Fibroblast of pulmonary artery (primary cell): ENCODE measurements at regions not wholly inside any gene's neighbourhood (a gene's known extent, or its start where the extent isn't known, plus 50 kb on each side); places are given as distances from the start of the nearest gene placed in this dataset.
A peak's percentile ranks its signal among the peaks of the same experiment; 100 is the strongest.

Source experiments
- DNase-seq: peaks from one replicate; pipeline ENCODE4 v3.0.0-alpha.2; 2010; ENCODE audit warnings: low read depth
- H3K4me3 ChIP-seq: replicated peaks from 2 replicates; pipeline ENCODE4 v1.5.1; 2011; ENCODE audit warnings: low read depth, mild to moderate bottlenecking, control low read depth, low read length, moderate library complexity
- TF ChIP-seq, protein P1 (sequence below): IDR thresholded peaks from 2 replicates; pipeline ENCODE4 v1.5.1; 2011; ENCODE audit warnings: mild to moderate bottlenecking, control low read depth, low read length, inconsistent platforms; ENCODE audit errors: missing control alignments

DNA sequence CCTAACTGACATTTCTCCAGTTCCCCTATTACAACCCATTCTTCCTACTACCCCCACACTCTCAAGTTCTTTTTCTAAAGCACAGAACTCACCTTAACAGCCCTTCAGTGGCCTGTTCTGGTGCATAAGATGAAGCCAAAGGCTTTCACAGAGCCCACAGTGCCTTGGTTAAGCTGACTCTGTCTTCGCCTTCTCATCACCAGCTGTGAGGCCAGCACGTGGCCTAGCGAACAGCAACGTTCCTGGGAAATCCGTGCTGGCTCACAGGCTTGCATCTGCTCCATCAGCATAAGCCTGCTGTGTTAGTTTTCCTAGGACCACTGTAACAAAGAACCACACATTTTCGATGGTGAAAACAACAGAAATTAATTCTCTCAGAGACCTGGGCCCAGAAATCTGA, 67.9 kb upstream of the LPAR1 start:
- H3K4me3 ChIP-seq: no peak overlapping the region
- no peak for DNase-seq
- TF ChIP-seq, protein P1, sequence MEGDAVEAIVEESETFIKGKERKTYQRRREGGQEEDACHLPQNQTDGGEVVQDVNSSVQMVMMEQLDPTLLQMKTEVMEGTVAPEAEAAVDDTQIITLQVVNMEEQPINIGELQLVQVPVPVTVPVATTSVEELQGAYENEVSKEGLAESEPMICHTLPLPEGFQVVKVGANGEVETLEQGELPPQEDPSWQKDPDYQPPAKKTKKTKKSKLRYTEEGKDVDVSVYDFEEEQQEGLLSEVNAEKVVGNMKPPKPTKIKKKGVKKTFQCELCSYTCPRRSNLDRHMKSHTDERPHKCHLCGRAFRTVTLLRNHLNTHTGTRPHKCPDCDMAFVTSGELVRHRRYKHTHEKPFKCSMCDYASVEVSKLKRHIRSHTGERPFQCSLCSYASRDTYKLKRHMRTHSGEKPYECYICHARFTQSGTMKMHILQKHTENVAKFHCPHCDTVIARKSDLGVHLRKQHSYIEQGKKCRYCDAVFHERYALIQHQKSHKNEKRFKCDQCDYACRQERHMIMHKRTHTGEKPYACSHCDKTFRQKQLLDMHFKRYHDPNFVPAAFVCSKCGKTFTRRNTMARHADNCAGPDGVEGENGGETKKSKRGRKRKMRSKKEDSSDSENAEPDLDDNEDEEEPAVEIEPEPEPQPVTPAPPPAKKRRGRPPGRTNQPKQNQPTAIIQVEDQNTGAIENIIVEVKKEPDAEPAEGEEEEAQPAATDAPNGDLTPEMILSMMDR: no peak

- TF ChIP-seq, protein P1: no peak
- no peak for DNase-seq
- H3K4me3 ChIP-seq: no peak overlapping the region
Measured at GRCh38 chr9:111102793-111103464, 64.7 kb upstream of the LPAR1 start.

DNA sequence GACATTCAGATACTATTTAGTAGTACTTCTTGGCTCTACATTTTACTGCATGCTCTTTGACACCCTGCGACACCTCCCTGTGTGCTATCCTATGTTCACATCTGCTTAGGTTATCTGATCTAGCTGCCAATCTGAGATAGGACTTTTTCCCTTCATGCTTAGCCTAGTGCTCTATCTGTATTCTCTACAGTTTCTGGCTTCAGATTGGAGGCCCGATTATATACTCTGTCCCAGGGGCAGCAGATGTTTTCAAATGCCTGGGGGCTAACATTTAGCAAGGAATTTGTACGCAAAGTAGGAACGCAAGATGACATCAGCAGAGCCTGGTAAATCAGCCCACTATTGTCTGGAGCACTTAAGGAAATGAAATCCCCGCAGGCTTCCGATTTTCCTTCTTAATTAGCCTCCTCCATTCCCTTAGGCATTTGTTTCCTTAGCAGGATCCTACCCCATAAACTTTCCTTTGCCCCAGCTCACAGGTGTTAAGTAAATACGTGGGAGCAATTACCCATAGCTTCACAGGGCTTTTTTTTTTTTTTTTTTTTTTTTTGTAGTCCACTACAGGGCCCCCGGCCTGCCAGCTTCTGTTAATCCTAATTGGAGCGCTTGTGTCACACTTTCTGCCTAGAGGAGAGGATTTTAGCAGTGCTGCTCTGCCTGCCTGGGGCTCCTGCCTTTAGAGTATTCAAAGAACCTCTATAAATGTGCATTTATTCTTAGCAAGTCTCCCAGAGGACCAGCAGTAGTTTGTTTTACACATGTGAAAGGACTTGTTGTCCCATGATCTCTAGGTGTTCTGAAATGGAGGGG, 61.1 kb upstream of the LPAR1 start:
- H3K4me3 ChIP-seq: no peak overlapping the region
- TF ChIP-seq, protein P1: no peak
- no peak for DNase-seq

- DNase-seq: no peak
- no peak overlapping the region for H3K4me3 ChIP-seq
- TF ChIP-seq, protein P1: no peak
Measured at GRCh38 chr9:111098093-111098492, 59.8 kb upstream of the LPAR1 start.

GRCh38 chr9:111096051-111096450, 57.8 kb upstream of the LPAR1 start:
- no peak overlapping the region for H3K4me3 ChIP-seq
- DNase-seq: no peak
- TF ChIP-seq, protein P1: no peak

GRCh38 chr9:111095441-111095840, 57.2 kb upstream of the LPAR1 start:
- DNase-seq: peak; percentile 34
- no peak overlapping the region for H3K4me3 ChIP-seq
- TF ChIP-seq, protein P1: no peak

DNA sequence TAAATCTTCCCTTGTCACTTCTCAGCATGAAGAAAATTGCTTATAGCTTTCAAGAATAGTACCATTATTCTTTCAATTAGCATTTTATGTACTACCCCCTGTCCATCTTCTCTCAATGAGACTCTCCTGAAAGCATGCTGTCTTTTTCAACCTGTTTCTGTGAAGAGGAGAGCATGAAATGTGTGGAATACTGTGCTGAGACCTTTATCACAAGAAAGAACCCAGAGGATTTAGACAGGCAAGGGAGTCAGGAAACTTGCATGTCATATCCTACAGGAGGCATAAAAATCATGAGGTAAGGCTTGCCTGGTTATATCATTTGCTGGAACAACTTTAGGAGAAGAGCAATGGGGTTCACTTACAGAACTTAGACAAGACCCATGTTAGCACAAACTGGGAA, 56.7 kb upstream of the LPAR1 start:
- DNase-seq: peak; percentile 28
- TF ChIP-seq, protein P1: no peak
- no peak overlapping the region for H3K4me3 ChIP-seq
